GM12892 (cell line): ENCODE measurements at regions not wholly inside any gene's neighbourhood (a gene's known extent, or its start where the extent isn't known, plus 50 kb on each side); places are given as distances from the start of the nearest gene placed in this dataset.

ENCODE experiments used
- POLR2A ChIP-seq: IDR thresholded peaks from 2 replicates; pipeline ENCODE4 v1.6.1; 2011; ENCODE audit warnings: low read depth, low read length, control low read depth
- POLR2AphosphoS5 ChIP-seq: IDR thresholded peaks from 2 replicates; pipeline ENCODE4 v1.6.1; 2011; ENCODE audit warnings: low read depth, low read length, control low read depth

DNA sequence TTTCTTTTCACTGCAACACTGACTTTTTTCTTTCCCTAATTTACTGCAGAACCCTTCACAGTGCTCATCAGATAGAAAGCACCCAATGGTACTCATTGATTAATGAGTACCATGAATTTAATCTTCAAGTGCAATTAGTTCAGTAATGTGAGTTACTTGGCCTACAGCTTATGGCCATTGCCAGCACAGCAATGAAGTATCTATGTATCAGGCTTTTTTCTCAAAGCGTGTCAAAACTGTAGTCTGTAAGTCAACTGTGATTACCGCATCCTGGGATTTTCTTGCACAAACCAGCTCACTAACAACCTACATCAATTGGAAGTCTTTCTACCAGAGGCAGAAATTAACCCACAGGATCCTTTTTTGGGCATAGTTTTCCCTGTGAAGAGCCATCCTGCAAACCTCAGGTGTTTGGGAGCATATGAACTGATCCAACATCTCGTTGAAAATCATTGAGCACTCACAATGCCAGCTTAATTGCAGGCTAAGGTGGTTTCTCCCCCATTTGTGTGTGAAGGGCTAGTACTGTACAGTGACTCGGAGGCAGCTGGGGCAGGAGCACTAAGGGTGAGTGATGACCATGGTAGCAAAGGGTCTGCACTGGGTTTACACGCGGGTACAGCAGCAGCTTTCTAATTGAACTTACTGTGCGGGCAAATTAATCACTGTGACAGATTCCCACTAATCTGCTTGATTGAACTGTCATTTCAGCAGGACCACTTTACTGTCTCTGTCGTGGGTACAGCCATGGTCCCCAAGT lies 619.3 kb downstream of the SNAPC1 start:
- no peak for TF ChIP-seq POLR2A
- TF ChIP-seq POLR2AphosphoS5, result no peak
